Endodermal cell (in vitro differentiated cells): ENCODE measurements at regions not wholly inside any gene's neighbourhood (a gene's known extent, or its start where the extent isn't known, plus 50 kb on each side); places are given as distances from the start of the nearest gene placed in this dataset.

Source experiments
- DNase-seq: peaks from one replicate; pipeline ENCODE4 v3.0.0-alpha.2; 2017
- H3K27ac ChIP-seq: 2 replicates; pipeline ENCODE4 v1.5.1; 2013; ENCODE audit warnings: mild to moderate bottlenecking, low read depth, low read length, moderate library complexity
- H3K27me3 ChIP-seq: 2 replicates; pipeline ENCODE4 v1.6.1; 2013; ENCODE audit warnings: mild to moderate bottlenecking, low read length, moderate library complexity; ENCODE audit not compliant: insufficient read depth, control insufficient read depth, poor library complexity, severe bottlenecking
- H3K36me3 ChIP-seq: 2 replicates; pipeline ENCODE4 v1.7.0; 2013; ENCODE audit warnings: mild to moderate bottlenecking, low read length, moderate library complexity; ENCODE audit not compliant: control insufficient read depth, insufficient read depth
- H3K4me1 ChIP-seq: one replicate; pipeline ENCODE4 v1.7.0; 2013; ENCODE audit warnings: low read length; ENCODE audit not compliant: control insufficient read depth, insufficient read depth
- H3K4me3 ChIP-seq: 2 replicates; pipeline ENCODE4 v1.5.1; 2013; ENCODE audit warnings: mild to moderate bottlenecking, low read length, moderate library complexity
- H3K9ac ChIP-seq: 2 replicates; pipeline ENCODE4 v1.6.1; 2013; ENCODE audit warnings: mild to moderate bottlenecking, low read length, moderate library complexity; ENCODE audit not compliant: poor library complexity, severe bottlenecking; ENCODE audit errors: extremely low read depth
- H3K9me3 ChIP-seq: 2 replicates; pipeline ENCODE4 v1.6.1; 2013; ENCODE audit warnings: mild to moderate bottlenecking, low read length, moderate library complexity; ENCODE audit not compliant: control insufficient read depth
- H3K27ac Mint-ChIP-seq: 2 replicates; pipeline ENCODE4 v1.8.0; 2020; ENCODE audit warnings: mixed read lengths
- H3K27me3 Mint-ChIP-seq: 2 replicates; pipeline ENCODE4 v1.8.0; 2021; ENCODE audit warnings: mild to moderate bottlenecking, mixed read lengths; ENCODE audit not compliant: insufficient read depth
- H3K36me3 Mint-ChIP-seq: 2 replicates; pipeline ENCODE4 v1.8.0; 2020; ENCODE audit warnings: low read depth, mixed read lengths
- H3K4me1 Mint-ChIP-seq: 2 replicates; pipeline ENCODE4 v1.8.0; 2020; ENCODE audit warnings: mixed read lengths
- H3K4me3 Mint-ChIP-seq: 2 replicates; pipeline ENCODE4 v1.8.0; 2020; ENCODE audit warnings: mild to moderate bottlenecking, moderate library complexity, mixed read lengths
- H3K9me3 Mint-ChIP-seq: 2 replicates; pipeline ENCODE4 v1.8.0; 2020; ENCODE audit warnings: mild to moderate bottlenecking, mixed read lengths
- WGBS, 2 experiments: methylation state at CpG; one replicate each; pipeline versions ENCODE4 v1.1.5 to v1.1.7; 2013; ENCODE audit warnings: missing lambda C conversion rate in 2 of 2, mixed read lengths in 1 of 2; ENCODE audit not compliant: insufficient coverage in 1 of 2, insufficient read length in 1 of 2; 5-methylcytosine and 5-hydroxymethylcytosine counted together
- TF ChIP-seq, protein P1 (sequence below): fragments of 200-600 bp; sonication (generic); conservative IDR thresholded peaks from 2 replicates; pipeline ENCODE4 v1.5.0; 2021; ENCODE audit warnings: antibody characterized with exemption, mild to moderate bottlenecking

DNA sequence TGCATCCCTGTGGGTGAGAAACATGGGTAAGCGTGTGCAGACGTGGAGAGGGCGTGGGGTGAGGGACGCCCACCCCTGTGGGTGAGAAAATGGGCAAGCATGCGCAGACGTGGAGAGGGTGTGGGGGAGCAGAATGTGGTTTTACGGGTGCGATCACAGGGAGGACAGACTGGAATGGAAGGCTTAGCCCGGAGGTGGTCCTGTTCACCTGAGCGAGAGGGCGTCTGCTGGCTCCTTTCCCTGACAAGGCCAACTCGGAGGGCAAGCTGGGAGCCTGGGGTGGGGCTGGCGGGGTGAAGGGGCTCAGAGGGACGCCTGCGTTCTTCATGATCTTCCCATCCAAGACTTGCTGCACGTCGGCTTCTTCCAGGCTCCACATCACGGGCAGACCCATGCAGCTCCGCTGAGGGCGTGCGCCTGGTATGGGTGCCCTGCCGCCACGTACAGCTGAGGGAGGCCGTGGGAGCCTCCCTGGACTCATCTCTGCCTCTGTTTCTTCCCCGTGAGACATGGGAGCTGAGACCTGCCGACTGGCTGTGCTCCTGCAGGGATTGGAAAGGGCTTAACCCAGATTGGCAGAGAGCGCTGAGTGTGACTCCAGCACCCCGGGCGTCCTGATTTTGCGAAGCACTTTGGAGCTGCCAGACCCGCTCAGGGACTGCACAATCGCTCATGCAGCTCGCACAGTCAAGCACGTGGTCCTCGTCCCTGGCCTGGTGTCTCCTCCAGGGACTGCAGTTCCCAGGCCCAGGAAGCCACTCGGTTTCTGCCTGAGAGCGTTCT is 74.3 kb upstream of the SHH start:
- no peak overlapping the region for H3K27ac ChIP-seq

DNA sequence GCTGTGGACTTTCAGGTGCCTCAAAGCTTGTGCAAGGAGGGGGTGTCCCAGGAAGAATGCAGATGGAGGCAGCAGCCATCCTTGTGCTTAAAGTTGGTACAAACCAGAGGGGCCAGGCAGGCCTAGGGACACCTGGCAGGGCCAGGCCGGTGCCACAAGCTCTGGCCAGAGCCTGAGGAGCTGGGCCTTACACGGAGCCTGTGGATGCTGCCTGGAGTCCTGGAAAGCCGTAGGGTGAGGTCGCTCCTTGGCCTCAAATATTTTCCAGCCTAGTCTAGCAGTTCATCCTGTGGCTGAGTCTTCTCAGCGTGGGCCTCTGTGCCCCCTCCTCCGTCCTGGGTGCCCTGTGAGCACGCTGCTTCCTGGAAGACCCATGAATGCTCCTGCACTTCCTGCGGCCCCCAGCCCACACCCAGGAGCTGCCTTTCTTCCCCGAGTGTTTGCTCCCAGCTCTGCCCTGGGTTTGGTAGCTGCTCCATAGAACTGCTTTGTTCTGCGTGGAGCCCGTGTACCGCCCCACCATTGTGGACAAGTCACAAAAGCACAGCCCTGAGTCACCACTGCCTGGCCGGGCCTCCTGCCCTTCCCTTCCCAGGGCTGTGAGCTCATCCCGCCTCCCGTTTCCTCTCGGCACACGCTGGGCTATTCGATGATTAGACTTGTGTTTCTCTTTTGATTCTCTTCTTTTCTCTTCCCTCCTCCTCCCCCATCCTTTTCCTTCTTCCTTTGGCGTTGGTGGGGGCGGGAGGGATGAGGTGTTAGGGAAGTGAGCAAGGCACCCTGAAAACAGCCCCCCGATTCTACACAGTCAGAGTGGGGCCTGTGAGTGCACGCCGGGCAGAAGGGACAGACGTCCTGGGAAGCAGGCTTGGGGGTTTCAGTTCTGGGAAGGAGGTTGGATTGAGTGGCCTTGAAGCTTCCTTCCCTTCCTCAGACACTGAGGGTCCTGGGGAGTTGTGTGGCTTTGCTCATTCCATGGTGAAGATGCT is 73.2 kb upstream of the SHH start:
- Mint-ChIP-seq H3K27ac (no peak overlapping the region), H3K27me3 (no peaks in the 10 kb centered on the region), H3K4me1 (no peaks in the 10 kb centered on the region), H3K36me3 (no peaks in the 10 kb centered on the region), H3K4me3 (no peak overlapping the region), H3K9me3 (no peaks in the 10 kb centered on the region)
- WGBS, 2 experiments = 84 to 98% methylated on average over 10 to 24 of the region's 24 CpGs
- H3K9me3 ChIP-seq = no peaks in the 10 kb centered on the region
- TF ChIP-seq, protein P1, sequence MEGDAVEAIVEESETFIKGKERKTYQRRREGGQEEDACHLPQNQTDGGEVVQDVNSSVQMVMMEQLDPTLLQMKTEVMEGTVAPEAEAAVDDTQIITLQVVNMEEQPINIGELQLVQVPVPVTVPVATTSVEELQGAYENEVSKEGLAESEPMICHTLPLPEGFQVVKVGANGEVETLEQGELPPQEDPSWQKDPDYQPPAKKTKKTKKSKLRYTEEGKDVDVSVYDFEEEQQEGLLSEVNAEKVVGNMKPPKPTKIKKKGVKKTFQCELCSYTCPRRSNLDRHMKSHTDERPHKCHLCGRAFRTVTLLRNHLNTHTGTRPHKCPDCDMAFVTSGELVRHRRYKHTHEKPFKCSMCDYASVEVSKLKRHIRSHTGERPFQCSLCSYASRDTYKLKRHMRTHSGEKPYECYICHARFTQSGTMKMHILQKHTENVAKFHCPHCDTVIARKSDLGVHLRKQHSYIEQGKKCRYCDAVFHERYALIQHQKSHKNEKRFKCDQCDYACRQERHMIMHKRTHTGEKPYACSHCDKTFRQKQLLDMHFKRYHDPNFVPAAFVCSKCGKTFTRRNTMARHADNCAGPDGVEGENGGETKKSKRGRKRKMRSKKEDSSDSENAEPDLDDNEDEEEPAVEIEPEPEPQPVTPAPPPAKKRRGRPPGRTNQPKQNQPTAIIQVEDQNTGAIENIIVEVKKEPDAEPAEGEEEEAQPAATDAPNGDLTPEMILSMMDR = no peak
- no peak overlapping the region for H3K27ac ChIP-seq
- no peak for DNase-seq
- no peak overlapping the region for H3K4me3 ChIP-seq
- no peak overlapping the region for H3K9ac ChIP-seq
- H3K36me3 ChIP-seq = no peaks in the 10 kb centered on the region
- H3K4me1 ChIP-seq = no peaks in the 10 kb centered on the region
- H3K27me3 ChIP-seq = no peaks in the 10 kb centered on the region

More for the DNA sequence above, 74.3 kb upstream of the SHH start:
- TF ChIP-seq, protein P1 = no peak
- no peaks in the 10 kb centered on the region for H3K4me1 Mint-ChIP-seq
- no peak overlapping the region for H3K9ac ChIP-seq
- no peaks in the 10 kb centered on the region for H3K27me3 ChIP-seq
- H3K36me3 ChIP-seq = no peaks in the 10 kb centered on the region
- 91 to 94% methylated on average over 30 to 37 of the region's 37 CpGs for WGBS, 2 experiments
- H3K9me3 Mint-ChIP-seq = no peaks in the 10 kb centered on the region
- H3K4me3 Mint-ChIP-seq = no peak overlapping the region
- H3K36me3 Mint-ChIP-seq = no peaks in the 10 kb centered on the region
- DNase-seq = no peak
- no peak overlapping the region for H3K4me3 ChIP-seq
- no peaks in the 10 kb centered on the region for H3K4me1 ChIP-seq
- no peaks in the 10 kb centered on the region for H3K27me3 Mint-ChIP-seq
- no peaks in the 10 kb centered on the region for H3K9me3 ChIP-seq
- no peak overlapping the region for H3K27ac Mint-ChIP-seq

DNA sequence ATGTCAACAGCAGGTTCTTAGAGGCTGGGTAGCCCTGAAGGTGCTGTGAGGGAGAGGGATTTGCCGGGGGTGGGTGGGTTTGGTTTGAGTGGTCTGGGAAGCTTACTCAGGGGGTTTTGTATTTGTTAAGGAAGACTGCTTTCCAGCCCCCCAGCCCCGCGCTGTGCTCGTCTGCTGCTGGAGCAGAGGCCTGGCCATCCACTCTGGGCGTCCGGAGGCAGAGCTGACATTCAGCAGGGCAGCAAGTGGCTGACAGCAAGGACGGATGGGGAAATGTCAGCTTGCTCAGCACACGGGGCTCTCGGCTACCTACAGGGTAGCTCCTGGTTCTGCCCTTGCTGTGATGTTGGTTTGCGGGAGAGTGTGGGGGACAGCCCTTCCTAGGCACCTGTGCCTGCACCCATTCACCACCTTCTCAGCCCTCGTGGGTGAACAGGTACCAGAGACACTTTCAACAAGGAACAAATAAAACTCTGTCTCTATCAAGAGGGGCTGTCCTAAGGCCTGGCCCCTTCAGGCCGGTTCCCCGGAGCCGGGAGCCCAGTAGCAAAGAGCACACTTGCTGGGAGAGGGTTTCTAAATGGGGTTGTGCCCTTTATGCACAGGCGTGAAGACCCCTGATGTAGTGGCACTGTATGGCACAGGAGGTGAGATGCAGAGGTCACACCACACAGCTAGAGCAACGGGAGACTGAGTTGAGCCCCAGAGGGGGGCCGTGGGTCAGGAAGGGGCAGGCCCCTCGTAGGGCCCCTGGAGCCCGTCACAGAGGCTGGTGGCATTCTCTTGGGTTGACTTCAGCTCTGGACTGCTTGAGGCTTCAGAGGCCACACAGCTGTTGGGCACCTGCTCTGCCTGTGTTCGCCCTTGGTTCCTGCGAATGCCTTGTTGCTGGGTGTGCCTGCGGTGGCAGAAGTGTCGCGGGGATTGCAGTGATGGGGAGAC is 72.2 kb upstream of the SHH start:
- no peak overlapping the region for H3K27ac ChIP-seq
- H3K9me3 Mint-ChIP-seq = no peaks in the 10 kb centered on the region
- H3K27ac Mint-ChIP-seq = no peak overlapping the region

More for the DNA sequence above, 72.2 kb upstream of the SHH start:
- Mint-ChIP-seq H3K27me3 (no peaks in the 10 kb centered on the region), H3K4me1 (no peaks in the 10 kb centered on the region), H3K4me3 (no peak overlapping the region), H3K36me3 (no peaks in the 10 kb centered on the region)
- Histone ChIP-seq H3K27me3 (no peaks in the 10 kb centered on the region), H3K9ac (no peak overlapping the region), H3K4me3 (no peak overlapping the region), H3K9me3 (no peaks in the 10 kb centered on the region), H3K4me1 (no peaks in the 10 kb centered on the region), H3K36me3 (no peaks in the 10 kb centered on the region)
- DNase-seq = peak; percentile 31
- 89 to 91% methylated on average over 9 to 24 of the region's 24 CpGs for WGBS, 2 experiments
- TF ChIP-seq, protein P1 = no peak
